IPS-15b (cell line): ENCODE measurements at regions not wholly inside any gene's neighbourhood (a gene's known extent, or its start where the extent isn't known, plus 50 kb on each side); places are given as distances from the start of the nearest gene placed in this dataset.
A peak's percentile ranks its signal among the peaks of the same experiment; 100 is the strongest.

Source experiments
- H3K27me3 ChIP-seq: one replicate; pipeline ENCODE4 v1.6.1; 2013; ENCODE audit warnings: low read length; ENCODE audit not compliant: control insufficient read depth, insufficient read depth
- H3K36me3 ChIP-seq: one replicate; pipeline ENCODE4 v1.6.1; 2013; ENCODE audit warnings: low read length; ENCODE audit not compliant: control insufficient read depth, insufficient read depth
- H3K4me1 ChIP-seq: one replicate; pipeline ENCODE4 v1.6.1; 2013; ENCODE audit warnings: mild to moderate bottlenecking, low read length; ENCODE audit not compliant: control insufficient read depth, insufficient read depth
- H3K4me3 ChIP-seq: one replicate; pipeline ENCODE4 v1.5.1; 2013; ENCODE audit warnings: low read depth, low read length
- H3K9ac ChIP-seq: one replicate; pipeline ENCODE4 v1.6.1; 2013; ENCODE audit warnings: low read depth, mild to moderate bottlenecking, low read length
- H3K9me3 ChIP-seq: one replicate; pipeline ENCODE4 v1.6.1; 2013; ENCODE audit warnings: mild to moderate bottlenecking, low read length; ENCODE audit not compliant: control insufficient read depth, insufficient read depth

DNA sequence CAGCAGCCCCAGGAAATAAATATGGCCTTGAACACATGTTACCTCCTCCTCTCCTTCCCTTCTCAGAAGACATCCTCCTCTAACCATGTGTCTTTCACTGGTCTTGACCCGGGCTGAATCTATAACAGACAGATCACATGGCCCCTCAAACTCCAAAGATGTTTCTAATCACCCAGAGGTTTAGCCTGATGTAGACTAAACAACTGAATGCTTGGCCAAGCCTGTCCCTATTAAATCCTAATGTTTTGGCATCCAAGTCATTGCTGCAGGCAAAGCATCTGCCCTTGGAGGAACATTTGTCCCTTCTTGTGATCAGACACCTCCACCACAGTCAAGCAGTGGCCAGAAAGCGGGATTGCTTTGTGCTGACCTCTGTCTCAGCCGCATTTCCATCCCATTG is 65.5 kb downstream of the ANKRD60 start:
- Histone ChIP-seq H3K36me3 (no peaks in the 10 kb centered on the region), H3K9me3 (no peaks in the 10 kb centered on the region), H3K4me1 (no peaks in the 10 kb centered on the region), H3K4me3 (no peak overlapping the region), H3K27me3 (peaks cover 2% of the 10 kb centered on the region), H3K9ac (no peak overlapping the region)

DNA sequence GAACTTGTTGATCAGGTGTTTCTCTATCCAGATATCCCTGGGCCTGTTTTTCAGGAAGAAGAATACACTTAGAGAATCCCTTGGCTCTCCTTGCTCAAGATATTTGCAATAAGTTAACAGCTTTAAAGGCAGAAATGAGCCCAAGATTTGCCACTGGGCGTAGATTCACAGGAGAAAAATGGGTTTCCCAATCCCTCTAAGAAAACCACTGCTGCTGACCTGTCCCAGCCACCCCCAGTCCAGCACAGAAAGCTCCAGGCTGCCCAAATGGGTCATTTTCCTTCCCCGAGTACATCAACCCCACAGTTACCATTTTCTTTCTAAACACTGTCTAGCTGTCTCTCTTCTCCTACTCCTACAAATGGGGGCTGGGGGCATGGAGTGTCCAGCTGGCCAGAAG is 67.3 kb downstream of the ANKRD60 start:
- H3K4me3 ChIP-seq = no peak overlapping the region

DNA sequence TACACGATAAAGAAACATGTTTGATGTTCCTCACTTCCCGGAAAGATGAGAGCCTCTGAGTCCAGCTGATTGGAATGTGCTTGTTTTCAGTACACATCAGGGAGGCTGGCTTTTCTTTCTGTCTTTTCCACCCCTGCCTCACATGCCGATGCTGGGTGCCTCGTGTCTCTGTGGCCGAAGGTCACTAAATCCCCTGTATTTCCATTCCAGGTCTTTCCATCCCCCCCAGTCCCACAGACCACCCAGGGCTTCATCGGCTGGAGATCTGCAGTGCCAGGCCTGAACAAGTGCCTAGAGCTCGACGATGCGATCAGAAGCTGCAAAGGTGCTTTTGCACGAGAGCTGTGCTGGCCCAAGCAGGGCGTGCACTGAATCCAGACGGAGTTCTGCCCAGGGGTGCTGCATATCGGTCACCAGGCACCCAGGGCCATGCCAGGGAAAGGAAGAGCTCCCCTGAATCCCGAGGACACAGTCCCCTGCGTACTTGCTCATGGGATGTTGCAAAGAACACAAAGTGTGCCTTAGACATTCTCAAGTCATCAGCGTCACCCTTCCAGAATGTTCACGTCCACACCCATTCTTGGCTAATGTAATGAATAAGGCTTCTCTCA is 67.9 kb downstream of the ANKRD60 start:
- Histone ChIP-seq H3K9me3 (no peaks in the 10 kb centered on the region), H3K27me3 (no peaks in the 10 kb centered on the region), H3K36me3 (no peaks in the 10 kb centered on the region), H3K9ac (no peak overlapping the region), H3K4me1 (no peaks in the 10 kb centered on the region), H3K4me3 (no peak overlapping the region)

More for the DNA sequence above, 67.3 kb downstream of the ANKRD60 start:
- no peak overlapping the region for H3K9ac ChIP-seq
- H3K36me3 ChIP-seq = no peaks in the 10 kb centered on the region
- H3K4me1 ChIP-seq = no peaks in the 10 kb centered on the region
- H3K9me3 ChIP-seq = no peaks in the 10 kb centered on the region
- H3K27me3 ChIP-seq = peaks cover 2% of the 10 kb centered on the region

DNA sequence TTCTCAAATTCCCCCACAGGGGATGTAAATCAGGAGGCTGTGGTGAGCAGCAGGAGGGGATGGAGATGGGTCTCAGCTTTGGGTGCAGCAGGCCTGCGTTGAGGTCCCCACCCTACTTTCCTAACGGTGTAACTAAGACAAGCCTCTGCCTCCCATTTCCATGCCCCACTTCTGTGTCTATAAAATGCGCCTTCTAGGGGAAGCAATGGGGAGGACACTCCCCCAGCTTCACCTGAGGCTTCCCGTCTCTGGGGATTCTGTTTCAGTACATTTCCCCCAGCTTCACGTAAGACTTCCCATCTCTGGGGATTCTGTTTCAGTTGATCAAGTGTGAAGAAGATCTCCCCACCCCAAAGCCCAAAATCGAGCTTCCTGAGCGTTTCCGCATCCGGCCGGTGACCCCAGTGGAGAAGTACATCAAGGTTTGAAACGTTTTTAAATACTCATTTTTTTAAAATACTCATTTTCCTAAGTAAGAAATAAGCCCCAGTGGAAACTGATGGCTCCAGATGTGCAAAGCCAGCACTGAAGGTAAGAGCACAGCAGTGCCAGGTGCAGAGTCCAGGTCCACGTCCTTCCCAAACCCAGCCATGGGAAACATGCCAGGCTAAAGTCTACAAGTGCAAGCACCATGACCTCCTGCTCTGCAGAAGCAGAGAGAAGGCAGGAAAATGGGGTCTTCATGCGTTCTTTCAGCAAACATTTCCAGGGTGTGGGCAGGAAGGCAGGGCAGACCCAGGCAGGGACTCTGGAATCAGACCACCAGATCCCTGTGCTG is 73.1 kb downstream of the ANKRD60 start:
- Histone ChIP-seq H3K4me1 (no peaks in the 10 kb centered on the region), H3K4me3 (no peak overlapping the region), H3K27me3 (peaks cover 11% of the 10 kb centered on the region), H3K36me3 (no peaks in the 10 kb centered on the region), H3K9me3 (no peaks in the 10 kb centered on the region), H3K9ac (no peak overlapping the region)

DNA sequence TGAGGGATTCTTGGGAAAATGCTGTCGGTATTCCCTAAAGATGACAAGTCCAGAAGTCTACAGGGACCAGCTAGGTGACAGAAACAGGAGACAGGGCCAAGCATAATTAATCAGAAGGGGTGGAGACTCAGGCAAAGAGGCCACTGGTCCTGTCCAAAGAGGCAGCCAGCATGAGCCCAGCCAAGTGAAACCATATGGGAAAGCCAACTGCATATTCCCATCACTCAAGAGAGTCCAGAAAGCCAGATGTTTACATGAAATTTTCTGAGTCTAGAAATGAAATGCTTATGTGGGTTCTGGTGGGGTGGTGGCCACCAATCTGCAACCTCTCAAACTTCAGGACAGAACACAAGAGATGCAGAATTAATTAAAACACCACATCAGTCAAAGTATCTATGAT is 74.3 kb downstream of the ANKRD60 start:
- H3K36me3 ChIP-seq = no peaks in the 10 kb centered on the region
- no peak overlapping the region for H3K4me3 ChIP-seq
- H3K4me1 ChIP-seq = no peaks in the 10 kb centered on the region
- peaks cover 22% of the 10 kb centered on the region for H3K27me3 ChIP-seq
- H3K9me3 ChIP-seq = no peaks in the 10 kb centered on the region
- H3K9ac ChIP-seq = no peak overlapping the region

DNA sequence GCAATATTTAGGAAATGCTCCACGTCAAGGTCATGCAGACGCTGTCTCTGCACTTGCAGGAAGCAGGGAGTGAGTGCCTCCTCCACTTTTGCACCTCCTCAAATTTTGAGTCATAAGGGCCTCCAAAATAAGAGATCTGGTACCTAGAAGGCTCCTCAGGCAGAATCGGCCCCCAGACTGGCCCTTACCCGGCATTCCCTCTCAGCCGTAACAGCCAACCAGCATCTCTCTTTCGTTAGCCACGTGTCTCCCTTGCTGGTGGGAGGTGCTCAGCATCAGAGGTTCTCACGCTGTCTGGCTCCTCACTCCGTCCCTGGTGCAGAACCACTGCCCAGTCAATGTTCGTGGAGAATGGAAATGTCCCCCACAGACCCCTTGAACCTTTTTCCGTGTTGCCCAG is 75.3 kb downstream of the ANKRD60 start:
- Histone ChIP-seq H3K4me3 (no peak overlapping the region), H3K27me3 (peaks cover 25% of the 10 kb centered on the region), H3K36me3 (no peaks in the 10 kb centered on the region), H3K4me1 (no peaks in the 10 kb centered on the region), H3K9ac (no peak overlapping the region), H3K9me3 (no peaks in the 10 kb centered on the region)

DNA sequence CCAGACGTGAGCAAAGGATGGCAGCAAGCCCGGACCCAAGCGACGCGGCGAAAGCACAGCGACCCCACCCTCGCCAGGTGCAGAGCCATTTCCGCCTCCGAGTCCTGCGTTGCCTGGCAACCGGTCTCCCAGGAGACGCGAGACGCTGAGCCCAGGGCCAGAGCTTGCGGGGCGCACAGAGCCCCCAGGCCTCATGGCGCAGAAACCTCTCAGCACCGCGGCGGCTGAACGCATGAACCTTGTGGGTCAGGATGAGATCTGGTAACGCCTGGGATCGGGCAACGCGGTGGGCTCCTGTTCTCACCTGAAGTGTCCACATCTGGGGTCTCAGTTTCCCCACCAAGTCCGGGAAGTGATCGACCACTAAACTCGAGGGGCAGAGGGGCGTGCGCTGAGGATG is 77.7 kb downstream of the ANKRD60 start:
- no peak overlapping the region for H3K9ac ChIP-seq
- H3K9me3 ChIP-seq = no peaks in the 10 kb centered on the region
- no peaks in the 10 kb centered on the region for H3K36me3 ChIP-seq
- H3K4me1 ChIP-seq = no peaks in the 10 kb centered on the region
- H3K27me3 ChIP-seq = peaks cover 25% of the 10 kb centered on the region
- peak overlapping the region; percentile 39 for H3K4me3 ChIP-seq

DNA sequence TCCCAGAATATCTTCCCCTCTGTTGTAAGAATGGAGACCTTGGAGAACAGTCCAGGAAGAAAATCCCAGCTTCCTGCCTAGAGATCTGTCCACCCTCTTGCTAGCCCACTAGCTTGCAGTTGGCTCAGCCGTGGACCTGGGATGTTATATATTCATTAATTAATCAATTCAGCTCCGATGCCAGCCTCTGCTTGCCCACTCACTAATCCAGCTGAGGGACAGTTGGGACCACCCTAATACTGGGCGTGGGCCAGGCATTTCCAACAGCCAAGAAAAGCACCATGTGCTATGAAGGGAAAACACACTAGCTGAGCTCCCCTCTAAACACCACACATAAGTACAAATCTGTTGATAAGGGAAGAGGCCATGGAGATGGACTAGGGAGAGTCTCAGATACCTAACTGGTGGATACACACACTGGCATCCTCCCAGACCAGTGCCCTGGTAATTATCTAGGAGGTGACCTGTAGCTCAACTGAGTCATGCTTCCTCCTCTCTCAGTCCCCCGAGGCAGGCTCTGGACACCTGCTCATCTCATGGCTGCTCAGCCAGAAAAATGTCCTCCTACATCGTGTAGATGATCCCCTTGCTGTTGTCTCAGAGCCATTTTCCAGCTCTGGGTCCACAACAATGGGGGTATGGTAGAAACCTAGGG is 78.9 kb downstream of the ANKRD60 start:
- no peak overlapping the region for H3K4me3 ChIP-seq
- H3K27me3 ChIP-seq = peaks cover 25% of the 10 kb centered on the region
- no peaks in the 10 kb centered on the region for H3K4me1 ChIP-seq
- H3K9ac ChIP-seq = no peak overlapping the region
- H3K36me3 ChIP-seq = no peaks in the 10 kb centered on the region
- H3K9me3 ChIP-seq = no peaks in the 10 kb centered on the region

DNA sequence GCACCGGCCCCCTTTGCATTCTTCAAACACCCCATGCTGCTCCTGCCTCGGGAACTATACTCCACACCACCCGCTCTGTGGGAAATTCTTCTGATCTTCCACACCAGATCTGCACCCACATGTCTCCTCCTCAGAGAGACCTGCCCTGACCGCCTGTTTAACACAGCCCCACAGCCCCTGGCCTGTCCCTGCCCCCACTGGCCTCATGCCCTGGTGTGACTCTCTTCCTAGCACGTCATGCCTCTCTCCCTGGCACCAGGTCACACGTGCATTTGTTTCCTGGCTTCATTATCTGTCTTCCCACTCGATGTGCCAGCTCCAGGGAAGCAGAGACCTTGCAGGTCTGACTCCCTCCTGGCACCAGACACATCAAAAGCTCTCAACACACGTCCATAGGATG is 79.6 kb downstream of the ANKRD60 start:
- Histone ChIP-seq H3K27me3 (peaks cover 25% of the 10 kb centered on the region), H3K4me1 (no peaks in the 10 kb centered on the region), H3K9me3 (no peaks in the 10 kb centered on the region), H3K36me3 (no peaks in the 10 kb centered on the region), H3K4me3 (no peak overlapping the region), H3K9ac (no peak overlapping the region)

DNA sequence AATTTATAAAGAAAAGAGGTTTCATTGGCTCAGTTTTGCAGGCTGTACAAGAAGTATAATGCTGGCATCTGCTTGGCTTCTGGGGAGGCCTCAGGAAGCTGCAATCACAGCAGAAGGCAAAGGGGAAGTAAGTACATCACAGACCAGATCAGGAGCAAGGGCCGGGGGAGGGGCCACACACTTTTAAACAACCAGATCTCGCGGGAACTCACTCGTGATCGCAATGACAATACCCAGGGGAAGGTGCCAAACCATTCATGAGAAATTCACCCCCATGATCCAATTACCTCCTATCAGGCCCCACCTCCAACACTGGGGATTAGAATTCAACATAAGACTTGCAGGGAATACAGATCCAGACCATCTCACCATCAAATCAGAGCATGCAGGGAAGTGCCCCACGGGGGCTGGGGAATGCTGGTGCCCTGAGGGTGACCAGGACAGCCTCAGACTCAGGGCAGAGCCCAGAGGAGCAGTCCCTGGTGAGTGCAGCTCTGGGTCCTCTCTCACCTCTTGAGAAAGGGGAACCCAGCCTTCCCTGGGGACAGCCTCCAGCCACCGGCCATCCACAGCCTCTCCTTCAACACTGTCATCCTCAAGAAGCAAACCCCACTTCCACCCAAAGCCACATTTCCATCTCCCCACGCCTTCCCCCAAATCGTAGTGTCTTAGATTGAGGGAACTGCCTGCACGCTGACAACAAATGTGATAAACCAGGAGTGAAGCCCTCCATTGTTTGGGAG is 80.7 kb downstream of the ANKRD60 start:
- H3K9me3 ChIP-seq = no peaks in the 10 kb centered on the region
- H3K4me3 ChIP-seq = no peak overlapping the region
- peaks cover 22% of the 10 kb centered on the region for H3K27me3 ChIP-seq
- H3K4me1 ChIP-seq = no peaks in the 10 kb centered on the region
- H3K36me3 ChIP-seq = no peaks in the 10 kb centered on the region
- no peak overlapping the region for H3K9ac ChIP-seq

DNA sequence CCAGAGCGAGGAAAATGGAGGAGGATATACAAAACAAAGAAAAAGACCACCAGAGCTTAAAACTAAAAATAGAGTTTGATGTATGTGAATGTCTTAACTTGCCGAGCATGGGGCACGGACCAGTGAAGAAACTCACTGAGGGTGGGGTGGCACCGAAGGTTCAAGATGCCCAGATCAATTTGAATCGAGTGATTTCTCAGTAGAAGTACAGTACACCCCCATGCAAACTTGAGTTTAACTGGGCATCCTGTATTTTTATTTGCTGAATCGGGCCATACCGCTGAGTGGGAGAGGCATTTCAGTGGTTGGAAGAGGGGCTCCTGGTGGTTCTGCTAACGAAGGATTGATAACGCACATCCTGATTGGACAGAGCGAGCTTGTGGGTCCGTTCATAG is 81.7 kb downstream of the ANKRD60 start:
- no peaks in the 10 kb centered on the region for H3K4me1 ChIP-seq
- no peaks in the 10 kb centered on the region for H3K9me3 ChIP-seq
- no peaks in the 10 kb centered on the region for H3K36me3 ChIP-seq
- H3K27me3 ChIP-seq = peaks cover 20% of the 10 kb centered on the region
- H3K9ac ChIP-seq = no peak overlapping the region
- H3K4me3 ChIP-seq = no peak overlapping the region
